ENCODE measurements at regions not wholly inside any gene's neighbourhood (a gene's known extent, or its start where the extent isn't known, plus 50 kb on each side); places are given as distances from the start of the nearest gene placed in this dataset.

DNA sequence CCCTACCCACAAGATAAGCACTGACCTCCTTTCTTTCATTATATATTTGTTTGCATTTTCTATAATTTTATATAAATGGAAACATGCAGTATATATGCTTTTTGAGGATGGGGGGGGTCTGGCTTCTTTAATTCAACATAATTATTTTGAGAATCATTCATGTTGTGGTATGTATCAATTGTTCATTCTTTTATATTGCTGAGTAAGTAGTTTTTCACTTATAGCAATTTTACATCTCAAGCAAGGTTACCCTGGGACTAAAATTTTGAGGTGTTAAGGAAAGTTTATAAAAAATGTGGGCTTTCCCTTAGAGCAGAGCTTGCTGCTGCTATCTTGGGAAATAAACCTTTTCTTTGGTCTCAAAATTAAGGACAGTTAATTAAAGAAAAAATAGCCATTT, 89.9 kb upstream of the EGLN3 start:
- Histone ChIP-seq H2AFZ (ENCODE audit: low read depth, low read length) (no peak overlapping the region), H3K4ac (ENCODE audit: low read depth in 1 of 2, low read length in 2 of 2) (no peak overlapping the region), H2BK15ac (ENCODE audit: low read depth, poor library complexity, severe bottlenecking) (no peak overlapping the region), H2BK12ac (ENCODE audit: low read length in 2 of 2) (no peak overlapping the region), H4K91ac (ENCODE audit: low read length) (no peak overlapping the region), H3K79me1 (replicated peaks; ENCODE audit: low read length, poor library complexity, severe bottlenecking) (no peaks in the 10 kb centered on the region), H2BK120ac (ENCODE audit: low read depth, low read length) (no peak overlapping the region), H3K4me1 (ENCODE audit: control insufficient read depth, insufficient read depth, low read depth, low read length) (peaks cover 7% of the 10 kb centered on the region), H3K27me3 (ENCODE audit: control insufficient read depth in 1 of 2, insufficient read depth in 1 of 2, low read length in 2 of 2) (peaks cover 0 to 13% of the 10 kb centered on the region in 2 experiments), H3K4me3 (ENCODE audit: insufficient read depth in 1 of 2, low read depth in 1 of 2, low read length in 2 of 2) (no peak overlapping the region), H3K9ac (ENCODE audit: low read length) (no peak overlapping the region), H3K4me2 (ENCODE audit: low read length, poor library complexity, severe bottlenecking) (no peak overlapping the region), H3K18ac (ENCODE audit: low read depth in 1 of 2, low read length in 2 of 2) (no peak overlapping the region), H2BK5ac (ENCODE audit: low read depth, low read length, poor library complexity, severe bottlenecking) (no peak overlapping the region), H3K36me3 (ENCODE audit: control insufficient read depth in 1 of 2, insufficient read depth in 2 of 2, low read depth in 1 of 2, low read length in 2 of 2) (no peaks in the 10 kb centered on the region), H3K14ac (ENCODE audit: low read length in 2 of 2) (no peak overlapping the region), H2AK5ac (ENCODE audit: low read length, severe bottlenecking) (no peak overlapping the region), H3K9me3 (ENCODE audit: control insufficient read depth, low read length) (no peaks in the 10 kb centered on the region), H3K23ac (ENCODE audit: low read length in 2 of 2) (no peak overlapping the region), H3K27ac (ENCODE audit: low read length, poor library complexity, severe bottlenecking) (no peak overlapping the region), H4K8ac (ENCODE audit: low read length) (no peak overlapping the region)
- no peak for DNase-seq

DNA sequence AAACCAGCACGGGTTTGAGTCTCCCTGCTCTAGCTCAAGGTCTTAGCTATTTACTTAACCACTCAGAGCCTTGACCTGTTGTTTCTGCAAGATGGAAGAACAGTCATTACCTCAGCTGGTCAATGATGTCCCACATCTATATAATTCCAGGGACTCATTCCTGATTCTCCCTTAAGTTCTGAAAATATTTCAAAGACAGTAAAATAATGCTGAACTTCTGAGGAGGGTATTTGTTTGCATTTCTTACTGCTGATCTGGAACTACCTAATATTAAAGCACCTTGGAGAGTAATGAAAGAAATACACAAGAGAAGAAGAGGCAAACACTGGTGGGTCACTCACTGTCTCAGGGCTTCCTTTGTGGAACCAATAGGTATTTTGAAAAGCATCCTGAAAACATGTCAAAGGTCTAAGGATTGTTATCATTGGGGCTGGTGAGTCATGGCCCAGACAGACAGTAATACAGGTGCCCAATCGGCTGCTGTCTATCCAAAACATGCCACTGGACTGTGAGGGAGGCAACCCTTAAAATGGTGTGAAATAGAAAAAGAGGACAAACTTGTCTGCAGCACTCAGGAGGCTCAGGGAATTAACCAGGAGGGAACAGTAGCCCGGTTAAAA, 88.7 kb upstream of the EGLN3 start:
- H4K8ac ChIP-seq (ENCODE audit: low read length) = no peak overlapping the region
- no peak overlapping the region for H2BK12ac ChIP-seq (ENCODE audit: low read length in 2 of 2)
- no peak overlapping the region for H4K91ac ChIP-seq (ENCODE audit: low read length)
- H2BK5ac ChIP-seq (ENCODE audit: low read depth, low read length, poor library complexity, severe bottlenecking) = no peak overlapping the region
- no peaks in the 10 kb centered on the region for H3K9me3 ChIP-seq (ENCODE audit: control insufficient read depth, low read length)
- no peak overlapping the region for H3K14ac ChIP-seq (ENCODE audit: low read length in 2 of 2)
- H3K18ac ChIP-seq (ENCODE audit: low read depth in 1 of 2, low read length in 2 of 2) = no peak overlapping the region
- H3K27me3 ChIP-seq (ENCODE audit: control insufficient read depth in 1 of 2, insufficient read depth in 1 of 2, low read length in 2 of 2) = peaks cover 0 to 13% of the 10 kb centered on the region in 2 experiments
- H3K36me3 ChIP-seq (ENCODE audit: control insufficient read depth in 1 of 2, insufficient read depth in 2 of 2, low read depth in 1 of 2, low read length in 2 of 2) = no peaks in the 10 kb centered on the region
- no peak overlapping the region for H3K4me3 ChIP-seq (ENCODE audit: insufficient read depth in 1 of 2, low read depth in 1 of 2, low read length in 2 of 2)
- H3K4me2 ChIP-seq (ENCODE audit: low read length, poor library complexity, severe bottlenecking) = no peak overlapping the region
- no peak overlapping the region for H3K27ac ChIP-seq (ENCODE audit: low read length, poor library complexity, severe bottlenecking)
- no peak for DNase-seq
- H3K23ac ChIP-seq (ENCODE audit: low read length in 2 of 2) = no peak overlapping the region
- H3K9ac ChIP-seq (ENCODE audit: low read length) = no peak overlapping the region
- H3K79me1 ChIP-seq (replicated peaks; ENCODE audit: low read length, poor library complexity, severe bottlenecking) = no peaks in the 10 kb centered on the region
- no peak overlapping the region for H2BK15ac ChIP-seq (ENCODE audit: low read depth, poor library complexity, severe bottlenecking)
- H3K4me1 ChIP-seq (ENCODE audit: control insufficient read depth, insufficient read depth, low read depth, low read length) = peaks cover 7% of the 10 kb centered on the region
- no peak overlapping the region for H2BK120ac ChIP-seq (ENCODE audit: low read depth, low read length)
- H2AK5ac ChIP-seq (ENCODE audit: low read length, severe bottlenecking) = peak overlapping the region; percentile 61
- H2AFZ ChIP-seq (ENCODE audit: low read depth, low read length) = no peak overlapping the region
- WGBS = 71% methylated on average over 3 of the region's 3 CpGs
- H3K4ac ChIP-seq (ENCODE audit: low read depth in 1 of 2, low read length in 2 of 2) = no peak overlapping the region

GRCh38 chr14:34038358-34039057, 87.6 kb upstream of the EGLN3 start:
- no peak overlapping the region for H2BK15ac ChIP-seq (ENCODE audit: low read depth, poor library complexity, severe bottlenecking)
- no peak overlapping the region for H2BK120ac ChIP-seq (ENCODE audit: low read depth, low read length)
- H3K27me3 ChIP-seq (ENCODE audit: control insufficient read depth in 1 of 2, insufficient read depth in 1 of 2, low read length in 2 of 2) = peaks cover 0 to 20% of the 10 kb centered on the region in 2 experiments
- H3K18ac ChIP-seq (ENCODE audit: low read depth in 1 of 2, low read length in 2 of 2) = no peak overlapping the region
- no peak overlapping the region for H3K4me3 ChIP-seq (ENCODE audit: insufficient read depth in 1 of 2, low read depth in 1 of 2, low read length in 2 of 2)
- no peak overlapping the region for H2AFZ ChIP-seq (ENCODE audit: low read depth, low read length)
- H3K27ac ChIP-seq (ENCODE audit: low read length, poor library complexity, severe bottlenecking) = peak overlapping the region; percentile 24
- H3K4me2 ChIP-seq (ENCODE audit: low read length, poor library complexity, severe bottlenecking) = no peak overlapping the region
- no peak overlapping the region for H3K9ac ChIP-seq (ENCODE audit: low read length)
- DNase-seq = no peak
- peaks cover 5% of the 10 kb centered on the region for H3K4me1 ChIP-seq (ENCODE audit: control insufficient read depth, insufficient read depth, low read depth, low read length)
- no peak overlapping the region for H3K23ac ChIP-seq (ENCODE audit: low read length in 2 of 2)
- H3K79me1 ChIP-seq (replicated peaks; ENCODE audit: low read length, poor library complexity, severe bottlenecking) = no peaks in the 10 kb centered on the region
- H4K91ac ChIP-seq (ENCODE audit: low read length) = no peak overlapping the region
- no peak overlapping the region for H3K14ac ChIP-seq (ENCODE audit: low read length in 2 of 2)
- no peak overlapping the region for H3K4ac ChIP-seq (ENCODE audit: low read depth in 1 of 2, low read length in 2 of 2)
- H3K9me3 ChIP-seq (ENCODE audit: control insufficient read depth, low read length) = no peaks in the 10 kb centered on the region
- no peaks in the 10 kb centered on the region for H3K36me3 ChIP-seq (ENCODE audit: control insufficient read depth in 1 of 2, insufficient read depth in 2 of 2, low read depth in 1 of 2, low read length in 2 of 2)
- H2BK12ac ChIP-seq (ENCODE audit: low read length in 2 of 2) = no peak overlapping the region
- peak overlapping the region; percentile 11 for H2AK5ac ChIP-seq (ENCODE audit: low read length, severe bottlenecking)
- 61% methylated on average over 6 of the region's 6 CpGs for WGBS
- no peak overlapping the region for H4K8ac ChIP-seq (ENCODE audit: low read length)
- H2BK5ac ChIP-seq (ENCODE audit: low read depth, low read length, poor library complexity, severe bottlenecking) = no peak overlapping the region

- Histone ChIP-seq H3K18ac (ENCODE audit: low read depth in 1 of 2, low read length in 2 of 2) (no peak overlapping the region), H2BK15ac (ENCODE audit: low read depth, poor library complexity, severe bottlenecking) (no peak overlapping the region), H3K27me3 (ENCODE audit: control insufficient read depth in 1 of 2, insufficient read depth in 1 of 2, low read length in 2 of 2) (peaks cover 3 to 20% of the 10 kb centered on the region in 2 experiments), H4K91ac (ENCODE audit: low read length) (no peak overlapping the region), H3K9ac (ENCODE audit: low read length) (no peak overlapping the region), H3K4me3 (ENCODE audit: insufficient read depth in 1 of 2, low read depth in 1 of 2, low read length in 2 of 2) (no peak overlapping the region), H3K27ac (ENCODE audit: low read length, poor library complexity, severe bottlenecking) (no peak overlapping the region), H2BK5ac (ENCODE audit: low read depth, low read length, poor library complexity, severe bottlenecking) (no peak overlapping the region), H3K36me3 (ENCODE audit: control insufficient read depth in 1 of 2, insufficient read depth in 2 of 2, low read depth in 1 of 2, low read length in 2 of 2) (no peaks in the 10 kb centered on the region), H2BK120ac (ENCODE audit: low read depth, low read length) (no peak overlapping the region), H3K23ac (ENCODE audit: low read length in 2 of 2) (no peak overlapping the region), H3K14ac (ENCODE audit: low read length in 2 of 2) (no peak overlapping the region), H3K4me2 (ENCODE audit: low read length, poor library complexity, severe bottlenecking) (no peak overlapping the region), H3K4me1 (ENCODE audit: control insufficient read depth, insufficient read depth, low read depth, low read length) (peaks cover 5% of the 10 kb centered on the region), H4K8ac (ENCODE audit: low read length) (no peak overlapping the region), H2BK12ac (ENCODE audit: low read length in 2 of 2) (no peak overlapping the region), H3K4ac (ENCODE audit: low read depth in 1 of 2, low read length in 2 of 2) (no peak overlapping the region), H3K9me3 (ENCODE audit: control insufficient read depth, low read length) (no peaks in the 10 kb centered on the region), H2AFZ (ENCODE audit: low read depth, low read length) (no peak overlapping the region), H3K79me1 (replicated peaks; ENCODE audit: low read length, poor library complexity, severe bottlenecking) (no peaks in the 10 kb centered on the region), H2AK5ac (ENCODE audit: low read length, severe bottlenecking) (no peak overlapping the region)
- WGBS = 60% methylated on average over 1 of the region's 2 CpGs
- peak; percentile 30 for DNase-seq
These were observed 85.5 kb upstream of the EGLN3 start for GRCh38 chr14:34036319-34036766.

Data from mesenchymal stem cell (in vitro differentiated cells and primary cell).